Cardiac muscle cell (in vitro differentiated cells and primary cell): ENCODE measurements at regions not wholly inside any gene's neighbourhood (a gene's known extent, or its start where the extent isn't known, plus 50 kb on each side); places are given as distances from the start of the nearest gene placed in this dataset.
"Not testable (repeated sequence)": the region's sequence is repeated elsewhere in the genome, so short reads cannot be mapped to it uniquely, and the experiment has no call there.

Experiments
- DNase-seq, 2 donors: peaks; one replicate each; pipeline versions ENCODE4 v3.0.0 to v3.0.0-alpha.2; 2010 to 2017; ENCODE audit warnings: low read depth in 1 of 2, low spot score in 1 of 2
- H3K27ac ChIP-seq: fragments of 200-600 bp; sonication (generic); 2 replicates; pipeline ENCODE4 v1.5.1; 2016
- H3K27me3 ChIP-seq: fragments of 200-600 bp; sonication (generic); 2 replicates; pipeline ENCODE4 v1.6.0; 2016; ENCODE audit warnings: control low read depth
- H3K36me3 ChIP-seq: fragments of 200-600 bp; sonication (generic); 2 replicates; pipeline ENCODE4 v1.5.1; 2016; ENCODE audit warnings: control low read depth
- H3K4me1 ChIP-seq: fragments of 200-600 bp; sonication (generic); 2 replicates; pipeline ENCODE4 v1.8.1; 2017; ENCODE audit warnings: low read depth, mild to moderate bottlenecking, mixed run types
- H3K4me3 ChIP-seq: fragments of 200-600 bp; sonication (generic); 2 replicates; pipeline ENCODE4 v1.5.1; 2016; ENCODE audit warnings: mild to moderate bottlenecking
- H3K9me3 ChIP-seq: fragments of 200-600 bp; sonication (generic); 2 replicates; pipeline ENCODE4 v1.5.1; 2017; ENCODE audit warnings: low read depth, mild to moderate bottlenecking, control low read depth
- CTCF ChIP-seq: IDR thresholded peaks from 2 replicates; pipeline ENCODE4 v1.5.1; 2012; ENCODE audit warnings: low read depth, mild to moderate bottlenecking, low read length

GRCh38 chr2:78757191-78757590 lies 268.3 kb upstream of the REG3G start:
- Histone ChIP-seq H3K27me3 (no peaks in the 10 kb centered on the region), H3K27ac (no peak overlapping the region), H3K36me3 (no peaks in the 10 kb centered on the region), H3K4me1 (no peaks in the 10 kb centered on the region), H3K9me3 (no peaks in the 10 kb centered on the region), H3K4me3 (no peak overlapping the region)
- no peak for TF ChIP-seq CTCF
- no peak for DNase-seq

DNA sequence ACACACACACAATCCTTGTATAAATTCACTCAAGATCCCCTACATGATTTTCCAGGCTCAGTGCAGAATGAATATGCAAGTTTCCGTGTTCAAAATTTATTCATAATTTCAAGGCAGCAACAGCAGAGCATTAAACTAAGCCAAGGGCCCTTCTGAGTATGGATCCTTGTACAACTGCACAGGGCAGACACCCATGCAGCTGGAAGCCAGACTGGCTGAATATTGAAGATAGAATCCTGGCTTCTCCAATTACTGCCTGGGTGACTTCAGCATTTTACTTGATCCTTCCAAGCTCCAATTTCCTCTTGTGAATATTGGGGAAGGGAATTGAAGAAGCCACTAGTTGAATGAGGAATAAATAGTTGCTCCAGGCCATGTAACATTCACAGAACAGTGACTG lies 267.9 kb upstream of the REG3G start:
- Histone ChIP-seq H3K4me3 (no peak overlapping the region), H3K27me3 (no peaks in the 10 kb centered on the region), H3K4me1 (no peaks in the 10 kb centered on the region), H3K27ac (no peak overlapping the region), H3K9me3 (no peaks in the 10 kb centered on the region), H3K36me3 (no peaks in the 10 kb centered on the region)
- no peak for TF ChIP-seq CTCF
- no peak for DNase-seq

DNA sequence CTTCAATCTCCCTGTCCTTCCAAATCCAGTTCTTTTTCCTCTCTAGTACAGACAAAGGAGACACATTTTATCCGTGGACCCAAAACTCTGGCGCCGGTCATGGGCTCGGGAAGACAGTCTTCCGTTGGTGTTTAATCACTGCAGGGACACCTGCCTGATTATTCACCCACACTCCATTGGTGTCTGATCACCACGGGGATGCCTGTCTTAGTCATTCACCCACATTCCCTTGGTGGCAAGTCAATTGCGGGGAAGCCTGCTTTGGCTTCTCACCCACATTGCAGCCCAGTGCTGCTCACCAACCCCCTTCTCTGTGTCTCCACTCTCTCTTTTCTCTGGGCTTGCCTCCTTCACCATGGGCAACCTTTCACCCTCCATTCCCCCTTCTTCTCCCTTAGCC lies 266.7 kb upstream of the REG3G start:
- not testable (repeated sequence) for H3K4me3 ChIP-seq, H3K4me1 ChIP-seq, H3K36me3 ChIP-seq, H3K9me3 ChIP-seq, H3K27ac ChIP-seq, DNase-seq, H3K27me3 ChIP-seq

GRCh38 chr2:78766459-78766858 lies 259.0 kb upstream of the REG3G start:
- no peak for DNase-seq
- no peak overlapping the region for H3K4me3 ChIP-seq

DNA sequence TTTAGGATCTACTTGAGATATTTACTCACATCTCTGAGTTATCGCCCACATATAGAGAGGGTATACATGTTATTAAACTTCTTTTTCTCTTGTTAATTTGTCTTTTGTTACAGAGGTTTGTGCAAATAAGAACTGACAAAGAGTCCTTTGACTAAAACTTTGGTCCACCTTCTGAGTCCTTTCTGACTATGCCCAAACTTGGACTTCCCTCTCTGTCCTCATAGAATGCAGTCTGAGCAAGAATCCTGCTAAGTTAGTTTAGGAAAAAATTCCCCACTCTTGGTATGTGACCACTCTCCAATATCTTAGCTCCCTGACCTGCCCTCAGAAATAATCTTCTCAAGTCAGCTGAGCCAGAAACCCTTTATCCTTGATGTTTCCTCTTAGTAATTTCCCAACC lies 257.5 kb upstream of the REG3G start:
- no peaks in the 10 kb centered on the region for H3K4me1 ChIP-seq
- DNase-seq = no peak
- no peak for TF ChIP-seq CTCF
- no peak overlapping the region for H3K4me3 ChIP-seq
- no peaks in the 10 kb centered on the region for H3K9me3 ChIP-seq
- no peaks in the 10 kb centered on the region for H3K36me3 ChIP-seq
- no peaks in the 10 kb centered on the region for H3K27me3 ChIP-seq
- H3K27ac ChIP-seq = no peak overlapping the region

More at GRCh38 chr2:78766459-78766858, 259.0 kb upstream of the REG3G start:
- TF ChIP-seq CTCF = no peak
- Histone ChIP-seq H3K27me3 (no peaks in the 10 kb centered on the region), H3K36me3 (no peaks in the 10 kb centered on the region), H3K9me3 (no peaks in the 10 kb centered on the region), H3K4me1 (no peaks in the 10 kb centered on the region), H3K27ac (no peak overlapping the region)

- TF ChIP-seq CTCF = no peak
- Histone ChIP-seq H3K27me3 (no peaks in the 10 kb centered on the region), H3K36me3 (no peaks in the 10 kb centered on the region), H3K9me3 (no peaks in the 10 kb centered on the region), H3K4me1 (no peaks in the 10 kb centered on the region), H3K27ac (no peak overlapping the region), H3K4me3 (no peak overlapping the region)
- no peak for DNase-seq
Observed at GRCh38 chr2:78775291-78775690, 250.2 kb upstream of the REG3G start.
